NCI-H128 (cell line): ENCODE measurements at regions not wholly inside any gene's neighbourhood (a gene's known extent, or its start where the extent isn't known, plus 50 kb on each side); places are given as distances from the start of the nearest gene placed in this dataset.
"Not testable (repeated sequence)": the region's sequence is repeated elsewhere in the genome, so short reads cannot be mapped to it uniquely, and the experiment has no call there.

Source experiments
- DNase-seq: peaks from one replicate; lab custom pipeline; 2025; ENCODE audit not compliant: unreplicated experiment; lab: John Stamatoyannopoulos, UW

- DNase-seq = no peak
Observed at GRCh38 chr12:82529101-82529500, 157.6 kb upstream of the TMTC2 start.

GRCh38 chr12:82529954-82530353, 156.8 kb upstream of the TMTC2 start:
- DNase-seq = no peak

GRCh38 chr12:82530394-82530793, 156.3 kb upstream of the TMTC2 start:
- no peak for DNase-seq

- DNase-seq = no peak
Observed at GRCh38 chr12:82533341-82533740, 153.4 kb upstream of the TMTC2 start.

DNA sequence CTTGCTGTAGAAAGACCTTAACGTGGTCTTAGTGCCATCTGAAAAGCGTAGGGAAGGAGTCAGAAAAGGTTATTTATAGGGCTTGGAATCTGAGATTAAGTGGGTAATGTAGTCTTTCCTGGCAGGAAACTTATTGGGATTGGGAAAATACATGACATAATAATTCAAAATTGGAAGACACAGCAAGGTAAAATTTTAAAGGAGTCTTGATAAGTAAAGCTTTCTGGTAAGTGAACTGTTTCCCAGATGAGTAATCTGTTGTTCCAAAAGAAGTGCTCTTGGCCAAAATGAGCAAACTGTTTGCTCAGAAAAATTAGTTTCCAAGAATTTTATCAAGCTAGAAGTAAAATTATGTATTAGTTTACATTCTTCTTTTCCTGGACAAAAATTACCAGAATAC, 149.3 kb upstream of the TMTC2 start:
- no peak for DNase-seq

DNA sequence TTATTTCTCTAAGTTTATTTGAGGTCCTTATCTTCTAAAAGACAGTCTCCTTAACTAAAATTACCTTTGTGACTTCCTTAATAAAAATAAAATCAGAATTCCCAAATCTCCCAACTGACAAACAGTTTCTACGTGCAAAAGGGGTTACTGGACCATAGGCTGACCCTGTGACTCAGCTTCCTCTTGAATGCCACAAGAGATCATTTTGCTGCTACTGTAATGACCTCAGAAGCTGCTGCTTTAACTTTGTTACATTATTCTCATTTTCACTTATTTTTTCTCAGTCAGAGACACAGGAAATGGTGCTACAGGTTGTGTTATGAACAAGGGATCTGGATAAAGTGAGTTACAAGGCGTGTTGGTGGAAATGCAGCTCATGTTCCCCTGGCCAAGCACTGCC, 132.2 kb upstream of the TMTC2 start:
- DNase-seq = no peak

DNA sequence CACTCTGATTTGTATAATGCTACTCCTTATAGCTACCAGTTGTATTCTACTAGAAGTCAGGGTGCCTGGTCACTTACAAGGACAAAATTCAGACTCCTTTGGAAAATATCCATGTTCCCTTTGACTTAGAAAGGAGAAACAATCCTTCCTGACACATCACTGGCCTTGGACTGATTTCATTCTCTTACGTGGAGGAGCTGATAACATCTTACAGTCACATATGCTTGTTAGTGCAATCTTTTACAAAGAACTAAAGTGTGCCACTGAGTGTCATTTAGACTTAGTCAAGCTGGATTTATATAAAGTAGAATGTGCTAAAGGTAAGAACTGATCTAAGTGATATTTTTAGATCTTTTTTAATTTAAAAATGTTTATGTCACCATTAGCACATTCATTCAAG, 131.0 kb upstream of the TMTC2 start:
- DNase-seq = no peak

- DNase-seq = no peak
Observed at GRCh38 chr12:82565966-82566365, 120.7 kb upstream of the TMTC2 start.

DNA sequence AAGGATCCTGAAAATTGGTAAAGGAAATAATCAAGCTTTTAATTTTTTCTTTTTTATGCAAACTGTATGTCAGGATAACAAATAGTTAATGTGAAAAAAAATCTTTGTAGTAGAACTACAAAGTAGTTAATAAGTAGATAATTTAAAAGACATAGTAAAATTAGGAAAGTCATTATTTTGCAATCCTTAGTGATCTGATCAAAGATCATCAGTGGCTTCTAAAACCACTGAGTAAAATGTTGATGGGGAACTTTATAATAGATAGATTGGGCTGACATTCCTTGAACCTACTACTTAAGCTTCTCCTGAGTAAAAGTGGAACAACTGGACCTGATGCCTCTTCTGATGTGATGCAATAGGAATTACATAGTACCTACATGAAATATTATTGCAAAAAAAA, 119.0 kb upstream of the TMTC2 start:
- DNase-seq = no peak

DNA sequence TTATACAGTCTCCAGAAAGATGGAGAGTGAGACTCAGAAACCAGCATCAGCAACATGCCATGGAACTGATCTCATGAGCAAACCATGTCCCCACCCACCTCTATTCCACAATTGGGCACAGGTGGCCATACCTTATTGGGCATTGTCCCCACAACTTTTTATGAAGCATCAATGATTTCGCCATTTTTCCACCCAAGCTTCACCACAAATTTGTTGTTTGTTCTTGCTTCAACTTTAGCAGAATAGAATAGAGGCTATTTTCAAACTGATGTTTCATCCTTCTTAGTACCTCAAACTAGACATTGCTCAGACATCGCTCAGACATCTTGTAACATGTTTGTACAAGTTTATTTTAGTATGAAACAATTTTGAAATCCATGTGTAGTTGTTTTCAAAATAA, 112.5 kb upstream of the TMTC2 start:
- no peak for DNase-seq

- DNase-seq = no peak
Observed at GRCh38 chr12:82578725-82579124, 108.0 kb upstream of the TMTC2 start.

GRCh38 chr12:82583756-82584155, 103.0 kb upstream of the TMTC2 start:
- DNase-seq = no peak

- DNase-seq = no peak
Observed at GRCh38 chr12:82593143-82593542, 93.6 kb upstream of the TMTC2 start.

GRCh38 chr12:82593901-82594396, 92.8 kb upstream of the TMTC2 start:
- no peak for DNase-seq

DNA sequence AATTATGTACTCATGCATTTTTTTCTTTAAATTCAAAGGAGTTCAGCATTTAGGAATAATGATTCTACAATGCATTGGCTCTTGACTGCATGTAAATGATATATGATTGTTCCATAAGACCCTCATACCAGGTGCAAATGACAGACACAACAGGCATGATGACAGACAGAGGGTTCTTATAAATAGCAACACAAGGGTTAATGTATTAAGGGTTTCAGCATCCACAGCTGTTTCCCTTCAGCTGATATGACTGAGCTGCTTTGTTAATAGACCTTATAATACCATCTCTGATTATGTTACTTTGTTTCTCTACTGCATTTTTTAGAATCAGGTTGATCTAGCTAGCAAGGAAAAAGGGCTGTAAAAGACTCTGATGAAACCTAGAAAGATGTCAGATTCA, 90.8 kb upstream of the TMTC2 start:
- DNase-seq = no peak

GRCh38 chr12:82596483-82596882, 90.2 kb upstream of the TMTC2 start:
- DNase-seq = peak; percentile 67

DNA sequence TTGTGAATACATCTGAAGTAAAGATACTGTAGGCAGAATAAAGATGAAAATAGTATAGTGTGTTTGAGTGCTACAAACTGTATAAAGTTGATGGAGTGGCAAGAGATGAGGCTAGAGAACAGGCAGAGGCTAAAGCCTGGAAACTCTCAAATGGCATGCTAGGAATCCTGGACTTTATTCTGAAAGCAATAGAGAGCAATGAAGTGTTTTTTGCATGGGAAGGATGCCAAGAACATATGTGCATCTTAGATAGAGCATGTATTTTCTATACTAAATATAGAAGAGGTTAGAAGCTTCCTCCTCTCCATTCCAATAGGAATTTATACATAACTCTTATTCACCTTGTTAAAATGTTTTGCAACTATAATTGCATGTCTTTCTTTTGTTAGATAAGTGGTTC, 86.3 kb upstream of the TMTC2 start:
- DNase-seq = no peak

DNA sequence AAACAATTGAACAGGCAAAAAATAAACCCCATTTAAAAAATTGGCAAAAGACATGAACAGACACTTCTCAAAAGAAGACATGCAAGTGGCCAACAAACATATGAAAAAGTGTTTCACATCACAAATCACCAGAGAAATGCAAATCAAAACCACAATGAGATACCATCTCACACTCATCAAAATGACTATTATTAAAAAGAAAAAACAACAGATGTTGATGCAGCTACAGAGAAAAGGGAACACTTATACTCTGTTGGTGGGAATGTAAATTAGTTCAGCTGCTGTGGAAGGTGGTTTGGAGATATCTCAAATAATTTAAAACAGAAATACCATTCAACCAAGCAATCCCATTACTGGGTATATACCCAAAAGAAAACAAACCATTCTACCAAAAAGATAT, 83.1 kb upstream of the TMTC2 start:
- not testable (repeated sequence) for DNase-seq

DNA sequence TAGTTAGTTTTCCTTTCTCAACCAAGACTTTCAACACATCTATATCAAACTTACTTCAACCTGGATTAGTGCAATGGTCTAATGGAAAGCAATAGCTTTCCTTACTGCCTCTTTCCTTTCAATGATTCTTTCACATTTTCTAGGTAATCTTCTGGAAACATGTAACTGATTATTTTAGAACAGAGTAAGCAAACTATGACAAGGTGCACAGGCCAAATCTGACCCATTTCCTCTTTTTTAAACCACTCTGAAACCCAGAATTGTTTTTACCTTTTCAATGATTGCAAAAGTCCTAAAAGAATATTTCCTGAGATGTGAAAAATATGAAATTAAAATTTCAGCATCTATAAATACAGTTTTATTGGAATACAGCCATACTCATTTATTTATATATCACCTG, 81.6 kb upstream of the TMTC2 start:
- no peak for DNase-seq

- DNase-seq = no peak
Observed at GRCh38 chr12:82608706-82609105, 78.0 kb upstream of the TMTC2 start.

GRCh38 chr12:82609234-82609914, 77.3 kb upstream of the TMTC2 start:
- no peak for DNase-seq

- DNase-seq = no peak
Observed at GRCh38 chr12:82619644-82620043, 67.1 kb upstream of the TMTC2 start.

- no peak for DNase-seq
Observed at GRCh38 chr12:82620917-82621316, 65.8 kb upstream of the TMTC2 start.
